PC-3 (cell line): ENCODE measurements at regions not wholly inside any gene's neighbourhood (a gene's known extent, or its start where the extent isn't known, plus 50 kb on each side); places are given as distances from the start of the nearest gene placed in this dataset.

Experiments used
- ATAC-seq: fragments of 200-7000 bp; cut with Tn5 transposase; 2 replicates; pipeline ENCODE4 v1.9.1; 2020; ENCODE audit warnings: mild to moderate bottlenecking, moderate library complexity
- BruUV-seq: library from RNA; stranded (reverse); fragments of 400-500 nt; replicated peaks from 2 replicates; lab custom pipeline; 2021; lab: Mats Ljungman, UMichigan
- CTCF ChIA-PET: fragments of 300-600 bp; sonication (Branson Sonifier 250); formaldehyde crosslinking; loops from one replicate; lab custom pipeline; 2022; ENCODE audit warnings: antibody characterized with exemption; lab: Charles Lee
- POLR2A ChIA-PET: fragments of 300-600 bp; sonication (Branson Sonifier 250); formaldehyde crosslinking; loops from one replicate; lab custom pipeline; 2022; ENCODE audit warnings: antibody characterized with exemption; ENCODE audit not compliant: unreplicated experiment; lab: Charles Lee
- DNase-seq: peaks from one replicate; pipeline ENCODE4 v3.0.0-alpha.2; 2015
- H2AFZ ChIP-seq: fragments of 300-600 bp; sonication (generic); 2 replicates; pipeline ENCODE4 v1.6.0; 2016; ENCODE audit warnings: antibody characterized with exemption, low read length
- H3F3A ChIP-seq: fragments of 300-600 bp; sonication (generic); one replicate; pipeline ENCODE4 v1.6.0; 2017; ENCODE audit warnings: antibody characterized with exemption, low read length, control low read depth, mild to moderate bottlenecking; ENCODE audit not compliant: unreplicated experiment
- H3K27ac ChIP-seq: fragments of 300-600 bp; sonication (generic); 2 replicates; pipeline ENCODE4 v1.5.1; 2016; ENCODE audit warnings: mild to moderate bottlenecking, low read length
- H3K27me3 ChIP-seq: fragments of 300-600 bp; sonication (generic); 2 replicates; pipeline ENCODE4 v1.6.1; 2016; ENCODE audit warnings: low read length, mixed read lengths
- H3K36me3 ChIP-seq: fragments of 300-600 bp; sonication (generic); 2 replicates; pipeline ENCODE4 v1.6.1; 2016; ENCODE audit warnings: low read depth, mixed run types, low read length, mixed read lengths
- H3K4me1 ChIP-seq: fragments of 300-600 bp; sonication (generic); 2 replicates; pipeline ENCODE4 v1.5.1; 2016; ENCODE audit warnings: low read length; ENCODE audit not compliant: insufficient read depth
- H3K4me2 ChIP-seq: fragments of 300-600 bp; sonication (generic); 2 replicates; pipeline ENCODE4 v1.6.0; 2016; ENCODE audit warnings: low read length
- H3K4me3 ChIP-seq: fragments of 300-600 bp; sonication (generic); 2 replicates; pipeline ENCODE4 v1.5.1; 2016; ENCODE audit warnings: mild to moderate bottlenecking, low read length, mixed read lengths
- H3K79me2 ChIP-seq: fragments of 300-600 bp; sonication (generic); 2 replicates; pipeline ENCODE4 v1.6.1; 2017; ENCODE audit warnings: low read length, mixed read lengths
- H3K9ac ChIP-seq: fragments of 300-600 bp; sonication (generic); 2 replicates; pipeline ENCODE4 v1.6.0; 2016; ENCODE audit warnings: mild to moderate bottlenecking, low read length
- H3K9me2 ChIP-seq: fragments of 300-600 bp; sonication (generic); replicated peaks from 2 replicates; pipeline ENCODE4 v1.6.1; 2016; ENCODE audit warnings: mixed run types, low read length, mixed read lengths
- H3K9me3 ChIP-seq: fragments of 300-600 bp; sonication (generic); 2 replicates; pipeline ENCODE4 v1.6.1; 2016; ENCODE audit warnings: low read length, mixed read lengths
- H4K20me1 ChIP-seq: fragments of 300-600 bp; sonication (generic); 2 replicates; pipeline ENCODE4 v1.6.1; 2016; ENCODE audit warnings: low read length, mixed read lengths
- CTCF ChIP-seq: fragments of 300-600 bp; sonication (generic); conservative IDR thresholded peaks from 2 replicates; pipeline ENCODE4 v1.5.1; 2017; ENCODE audit warnings: antibody characterized with exemption, low read depth, mild to moderate bottlenecking, low read length
- EZH2 ChIP-seq: fragments of 300-600 bp; sonication (generic); IDR thresholded peaks from one replicate; pipeline ENCODE4 v1.6.1; 2017; ENCODE audit warnings: antibody characterized with exemption, mild to moderate bottlenecking, low read length; ENCODE audit not compliant: unreplicated experiment
- EZH2phosphoT487 ChIP-seq: fragments of 300-600 bp; sonication (generic); IDR thresholded peaks from 2 replicates; pipeline ENCODE4 v1.6.1; 2018; ENCODE audit warnings: mild to moderate bottlenecking, antibody characterized with exemption, low read length, borderline replicate concordance
- intact Hi-C: fragments of 100-400 bp; cut with micrococcal nuclease; formaldehyde crosslinking; loops from 2 replicates; pipeline ENCODE4 v1.9.0; 2023

DNA sequence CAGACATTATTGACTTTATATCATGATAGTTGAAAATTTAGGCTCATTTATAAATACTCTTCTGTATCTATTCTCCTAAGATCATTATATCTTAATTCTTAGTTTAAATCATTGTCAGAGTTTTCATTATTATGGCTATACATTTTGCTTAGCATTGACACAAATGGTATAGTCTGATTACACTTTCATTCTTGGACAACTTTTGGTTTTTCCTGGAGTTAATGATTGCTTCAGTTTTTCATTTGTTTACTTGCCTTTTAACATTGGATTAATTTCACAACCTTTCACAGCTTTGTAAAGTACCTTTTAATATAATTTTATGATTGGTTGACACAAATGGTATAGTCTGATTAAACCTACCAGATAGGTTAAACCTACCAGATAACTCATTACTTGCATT lies 298.2 kb downstream of the DYSF start:
- Histone ChIP-seq H3K27ac (no peak overlapping the region), H3K79me2 (no peaks in the 10 kb centered on the region), H3K4me3 (no peak overlapping the region), H4K20me1 (no peaks in the 10 kb centered on the region), H3K9ac (no peak overlapping the region), H3K9me2 (no peaks in the 10 kb centered on the region), H3K27me3 (no peaks in the 10 kb centered on the region), H3K4me1 (peaks cover 53% of the 10 kb centered on the region), H3K4me2 (no peak overlapping the region), H2AFZ (no peak overlapping the region), H3F3A (no peaks in the 10 kb centered on the region), H3K36me3 (no peaks in the 10 kb centered on the region), H3K9me3 (no peaks in the 10 kb centered on the region)
- no TSS peak for BruUV-seq
- no peak for DNase-seq
- TF ChIP-seq EZH2phosphoT487 (no peak), EZH2 (no peak), CTCF (no peak)
- intact Hi-C loops: no loop called here
- ATAC-seq: no peak
- CTCF ChIA-PET: no interaction called here
- POLR2A ChIA-PET: no interaction called here

DNA sequence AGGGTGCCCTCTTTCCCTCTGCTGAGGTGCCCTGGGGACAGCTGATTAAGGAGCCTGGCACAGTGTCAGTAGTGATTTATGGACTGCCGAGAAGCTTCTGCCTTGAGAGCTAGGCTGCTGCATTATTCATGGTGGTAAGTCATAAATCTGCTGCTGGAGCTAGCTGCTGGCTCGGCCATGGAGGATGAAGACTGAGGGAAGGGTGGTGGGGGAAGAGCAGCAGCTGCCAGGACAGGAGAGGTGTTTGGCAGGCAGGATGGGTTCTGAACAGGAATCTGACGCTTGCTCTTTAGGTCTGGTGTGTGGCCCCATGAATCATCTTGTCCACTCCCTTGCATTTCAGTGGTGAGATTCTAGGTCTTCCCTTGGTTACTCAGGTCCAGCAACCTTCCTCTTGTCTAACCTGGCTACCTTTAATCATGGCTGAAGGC lies 296.3 kb downstream of the DYSF start:
- H3K27me3 ChIP-seq: no peaks in the 10 kb centered on the region
- H3K27ac ChIP-seq: peak overlapping the region; percentile 48
- H3K9me2 ChIP-seq: no peaks in the 10 kb centered on the region
- DNase-seq: peak; percentile 82
- intact Hi-C loops: no loop called here
- no peaks in the 10 kb centered on the region for H4K20me1 ChIP-seq
- H3K36me3 ChIP-seq: no peaks in the 10 kb centered on the region
- ATAC-seq: peak; percentile 67
- TF ChIP-seq CTCF: no peak
- TF ChIP-seq EZH2phosphoT487: no peak
- TF ChIP-seq EZH2: no peak
- H3K79me2 ChIP-seq: no peaks in the 10 kb centered on the region
- H3K4me1 ChIP-seq: peaks cover 54% of the 10 kb centered on the region
- H3K9ac ChIP-seq: no peak overlapping the region
- peak overlapping the region; percentile 15 for H3K4me2 ChIP-seq
- H3K4me3 ChIP-seq: no peak overlapping the region
- H3K9me3 ChIP-seq: no peaks in the 10 kb centered on the region
- H3F3A ChIP-seq: no peaks in the 10 kb centered on the region
- no TSS peak for BruUV-seq
- H2AFZ ChIP-seq: no peak overlapping the region
- CTCF ChIA-PET: interaction anchor here (0.5 to 0.6 kb wide), 2 partner anchors 47 to 174 kb away, joined by 3 read pairs; no protein-coding TSS in a partner anchor
- POLR2A ChIA-PET: no interaction called here

DNA sequence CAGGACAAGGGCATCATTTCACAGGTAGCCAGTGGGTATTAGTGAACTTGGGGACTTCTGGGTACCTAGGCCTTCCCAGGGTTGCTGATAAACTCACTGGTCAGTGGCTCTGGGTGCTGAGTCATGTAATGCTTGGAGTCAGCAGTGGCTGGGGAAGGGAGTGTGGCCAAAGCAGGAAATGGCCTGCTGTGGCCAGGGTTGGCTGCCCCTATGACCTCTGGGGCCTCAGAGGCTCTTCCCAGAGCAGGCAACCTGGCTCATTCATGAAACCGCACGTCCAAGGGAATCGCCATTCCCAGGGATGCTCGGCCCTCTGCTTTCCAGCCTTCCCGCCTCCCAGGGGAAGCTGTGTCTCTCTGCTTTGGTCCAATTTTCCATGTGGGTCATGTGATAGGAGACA lies 294.9 kb downstream of the DYSF start:
- Histone ChIP-seq H3K27me3 (no peaks in the 10 kb centered on the region), H3K9me3 (no peaks in the 10 kb centered on the region), H3K4me3 (no peak overlapping the region), H2AFZ (no peak overlapping the region), H3K9me2 (no peaks in the 10 kb centered on the region), H3F3A (no peaks in the 10 kb centered on the region), H3K4me1 (peaks cover 67% of the 10 kb centered on the region), H3K36me3 (no peaks in the 10 kb centered on the region), H4K20me1 (no peaks in the 10 kb centered on the region), H3K4me2 (peak overlapping the region; percentile 71), H3K79me2 (no peaks in the 10 kb centered on the region), H3K27ac (peak overlapping the region; percentile 74), H3K9ac (0 out of 2 replicates have a peak overlapping the region, but pooled peaks have one; percentile 3)
- CTCF ChIA-PET: no interaction called here
- ATAC-seq (no peak), DNase-seq (peak; percentile 28)
- no TSS peak for BruUV-seq
- POLR2A ChIA-PET: no interaction called here
- intact Hi-C loops: no loop called here
- TF ChIP-seq EZH2phosphoT487: no peak
- no peak for TF ChIP-seq CTCF
- no peak for TF ChIP-seq EZH2
